HEK293 (cell line): ENCODE measurements at regions not wholly inside any gene's neighbourhood (a gene's known extent, or its start where the extent isn't known, plus 50 kb on each side); places are given as distances from the start of the nearest gene placed in this dataset.

Source experiments
- CTCF ChIA-PET: fragments of 350-600 bp; formaldehyde crosslinking; extraction: SDS; loops from one replicate; lab custom pipeline; 2021; ENCODE audit warnings: antibody characterized with exemption; lab: Yijun Ruan, JAX
- POLR2A ChIA-PET: fragments of 300-600 bp; formaldehyde crosslinking; extraction: SDS; loops from one replicate; lab custom pipeline; 2020; ENCODE audit warnings: antibody characterized with exemption, inconsistent platforms; lab: Yijun Ruan, JAX
- H3K27ac ChIP-seq: fragments of 200-500 bp; sonication (Bioruptor generic); 2 replicates; pipeline ENCODE4 v1.5.1; 2014; ENCODE audit warnings: low read depth, low read length, control low read depth, inconsistent platforms; ENCODE audit errors: extremely low read depth
- H3K36me3 ChIP-seq, 2 experiments: fragments of 200-500 bp in 1 of 2; sonication (Bioruptor generic) in 1 of 2; 1 replicate in 1 of 2; 2 replicates in 1 of 2; pipeline ENCODE4 v1.5.1; 2014 to 2017; ENCODE audit warnings: inconsistent platforms in 2 of 2, low read length in 2 of 2; ENCODE audit not compliant: control insufficient read depth in 2 of 2, insufficient read depth in 1 of 2
- H3K4me1 ChIP-seq: fragments of 200-500 bp; sonication (Bioruptor generic); 2 replicates; pipeline ENCODE4 v1.5.1; 2014; ENCODE audit warnings: mild to moderate bottlenecking, low read length, inconsistent platforms; ENCODE audit not compliant: control insufficient read depth, insufficient read depth
- H3K4me3 ChIP-seq: 2 replicates; pipeline ENCODE4 v1.5.1; 2011; ENCODE audit warnings: low read depth, mild to moderate bottlenecking, control low read depth, low read length, moderate library complexity
- H3K9me3 ChIP-seq: fragments of 200-500 bp; sonication (Bioruptor generic); 2 replicates; pipeline ENCODE4 v1.5.1; 2014; ENCODE audit warnings: low read depth, low read length, inconsistent platforms; ENCODE audit not compliant: control insufficient read depth, insufficient read depth
- HOXA7 ChIP-seq: sonication (generic); formaldehyde crosslinking; IDR thresholded peaks from 2 replicates; pipeline ENCODE4 v1.8.1; 2022; ENCODE audit warnings: missing genetic modification reagents, borderline replicate concordance
- KLF9 ChIP-seq: fragments of 450-650 bp; formaldehyde crosslinking; IDR thresholded peaks from 2 replicates; pipeline ENCODE4 v1.5.1; 2016; ENCODE audit warnings: missing biosample characterization, missing genetic modification characterization, low read depth
- OVOL3 ChIP-seq: fragments of 450-650 bp; formaldehyde crosslinking; IDR thresholded peaks from 2 replicates; pipeline ENCODE4 v1.5.1; 2016; ENCODE audit warnings: missing biosample characterization, missing genetic modification characterization
- PRDM1 ChIP-seq: fragments of 450-650 bp; formaldehyde crosslinking; IDR thresholded peaks from 2 replicates; pipeline ENCODE4; 2016; ENCODE audit warnings: missing biosample characterization, missing genetic modification characterization
- SCRT1 ChIP-seq: fragments of 450-650 bp; formaldehyde crosslinking; IDR thresholded peaks from 2 replicates; pipeline ENCODE4 v1.5.1; 2016; ENCODE audit warnings: missing biosample characterization, missing genetic modification characterization, borderline replicate concordance
- ZBTB8A ChIP-seq: fragments of 450-650 bp; formaldehyde crosslinking; IDR thresholded peaks from 2 replicates; pipeline ENCODE4 v1.5.1; 2016; ENCODE audit warnings: missing biosample characterization, missing genetic modification characterization
- ZNF121 ChIP-seq: fragments of 450-650 bp; formaldehyde crosslinking; IDR thresholded peaks from 2 replicates; pipeline ENCODE4 v1.5.1; 2016; ENCODE audit warnings: missing biosample characterization, missing genetic modification characterization
- ZNF133 ChIP-seq: fragments of 450-650 bp; formaldehyde crosslinking; IDR thresholded peaks from 2 replicates; pipeline ENCODE4 v1.5.1; 2016; ENCODE audit warnings: missing biosample characterization, missing genetic modification characterization
- ZNF155 ChIP-seq: fragments of 450-650 bp; formaldehyde crosslinking; IDR thresholded peaks from 2 replicates; pipeline ENCODE4 v1.5.1; 2016; ENCODE audit warnings: missing biosample characterization, missing genetic modification characterization
- ZNF16 ChIP-seq: fragments of 450-650 bp; formaldehyde crosslinking; IDR thresholded peaks from 2 replicates; pipeline ENCODE4 v1.5.1; 2016; ENCODE audit warnings: low read depth, missing biosample characterization, missing genetic modification characterization
- ZNF184 ChIP-seq: fragments of 450-650 bp; IDR thresholded peaks from 2 replicates; pipeline ENCODE4 v1.5.1; 2018; ENCODE audit warnings: missing biosample characterization, mild to moderate bottlenecking, missing genetic modification characterization
- ZNF211 ChIP-seq: fragments of 450-650 bp; formaldehyde crosslinking; IDR thresholded peaks from 2 replicates; pipeline ENCODE4 v1.5.1; 2016; ENCODE audit warnings: low read depth, missing biosample characterization, missing genetic modification characterization
- ZNF302 ChIP-seq: fragments of 450-650 bp; formaldehyde crosslinking; IDR thresholded peaks from 2 replicates; pipeline ENCODE4 v1.5.1; 2016; ENCODE audit warnings: missing biosample characterization, missing genetic modification characterization, low read depth
- ZNF335 ChIP-seq: fragments of 450-650 bp; formaldehyde crosslinking; conservative IDR thresholded peaks from 2 replicates; pipeline ENCODE4 v1.5.1; 2016; ENCODE audit warnings: missing biosample characterization, missing genetic modification characterization
- ZNF549 ChIP-seq: fragments of 450-650 bp; IDR thresholded peaks from 2 replicates; pipeline ENCODE4 v1.5.1; 2018; ENCODE audit warnings: missing biosample characterization, missing genetic modification characterization, mild to moderate bottlenecking, inconsistent platforms, moderate library complexity
- ZNF600 ChIP-seq: fragments of 450-650 bp; formaldehyde crosslinking; IDR thresholded peaks from 2 replicates; pipeline ENCODE4 v1.5.1; 2016; ENCODE audit warnings: missing biosample characterization, missing genetic modification characterization
- ZNF670 ChIP-seq: fragments of 450-650 bp; formaldehyde crosslinking; IDR thresholded peaks from 2 replicates; pipeline ENCODE4 v1.5.1; 2016; ENCODE audit warnings: missing biosample characterization, missing genetic modification characterization, low read depth
- ZNF777 ChIP-seq: fragments of 450-650 bp; formaldehyde crosslinking; IDR thresholded peaks from 2 replicates; pipeline ENCODE4 v1.5.1; 2017; ENCODE audit warnings: missing biosample characterization, missing genetic modification characterization, borderline replicate concordance
- ZXDB ChIP-seq: fragments of 450-650 bp; formaldehyde crosslinking; IDR thresholded peaks from 2 replicates; pipeline ENCODE4 v1.5.1; 2016; ENCODE audit warnings: missing biosample characterization, missing genetic modification characterization
- TF ChIP-seq, protein P1 (sequence below): fragments of 450-650 bp; formaldehyde crosslinking; IDR thresholded peaks from 2 replicates; pipeline ENCODE4 v1.5.1; 2016; ENCODE audit warnings: missing biosample characterization, missing genetic modification characterization
- TF ChIP-seq, protein P2 (sequence below): fragments of 450-650 bp; formaldehyde crosslinking; optimal IDR thresholded peaks from 2 replicates; pipeline ENCODE3; 2016; ENCODE audit warnings: missing biosample characterization, mild to moderate bottlenecking, missing genetic modification characterization
- TF ChIP-seq, protein P3 (sequence below): fragments of 450-650 bp; formaldehyde crosslinking; IDR thresholded peaks from 2 replicates; pipeline ENCODE4 v1.5.1; 2016; ENCODE audit warnings: missing biosample characterization, missing genetic modification characterization
- TF ChIP-seq, protein P4 (sequence below): fragments of 450-650 bp; formaldehyde crosslinking; IDR thresholded peaks from 2 replicates; pipeline ENCODE4 v1.5.1; 2016; ENCODE audit warnings: missing biosample characterization, missing genetic modification characterization

DNA sequence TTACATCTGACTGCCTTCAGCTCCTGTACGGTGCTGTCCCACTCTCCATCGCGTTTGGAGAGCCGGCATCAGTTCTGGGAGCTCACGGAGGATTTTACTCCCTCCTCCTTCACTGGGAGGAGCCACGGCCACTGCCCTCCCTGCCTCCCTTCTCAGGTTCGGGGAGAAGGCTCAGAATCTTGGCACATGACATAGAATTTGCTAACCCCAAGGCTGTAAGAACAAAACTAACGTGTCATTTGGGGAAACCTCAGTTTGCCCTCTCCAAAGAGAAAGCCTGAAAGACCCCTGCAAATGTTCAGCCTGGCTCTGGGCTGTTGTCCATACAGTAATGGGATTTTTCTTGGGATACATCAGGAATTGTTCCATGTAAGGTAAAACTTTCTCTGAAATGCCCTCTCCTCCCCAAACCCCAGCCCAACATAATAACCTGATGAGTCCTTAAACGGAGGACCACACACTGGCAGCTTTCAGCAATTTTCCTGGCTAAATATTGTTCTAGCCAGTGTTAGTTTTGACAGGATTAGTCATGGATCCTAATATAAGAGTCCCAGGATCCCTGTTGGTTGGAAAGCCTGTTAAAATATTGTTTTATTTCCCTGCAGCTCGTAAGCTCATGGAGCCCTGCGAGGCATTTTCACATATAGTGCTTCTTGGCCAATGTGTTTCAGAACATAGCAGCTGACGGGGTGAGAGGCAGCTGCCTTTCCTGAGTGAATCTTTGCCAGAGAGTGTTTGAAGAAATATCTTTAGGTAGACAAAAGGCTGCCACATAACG is 98.8 kb downstream of the RHOU start (continued):
- TF ChIP-seq HOXA7 (CRISPR knock-in tag) = no peak
- no peak for TF ChIP-seq PRDM1 (tag by site-specific recombination)
- no peak for TF ChIP-seq ZNF133 (tag by site-specific recombination)
- TF ChIP-seq ZNF777 (tag by site-specific recombination) = no peak
- TF ChIP-seq, protein P1, sequence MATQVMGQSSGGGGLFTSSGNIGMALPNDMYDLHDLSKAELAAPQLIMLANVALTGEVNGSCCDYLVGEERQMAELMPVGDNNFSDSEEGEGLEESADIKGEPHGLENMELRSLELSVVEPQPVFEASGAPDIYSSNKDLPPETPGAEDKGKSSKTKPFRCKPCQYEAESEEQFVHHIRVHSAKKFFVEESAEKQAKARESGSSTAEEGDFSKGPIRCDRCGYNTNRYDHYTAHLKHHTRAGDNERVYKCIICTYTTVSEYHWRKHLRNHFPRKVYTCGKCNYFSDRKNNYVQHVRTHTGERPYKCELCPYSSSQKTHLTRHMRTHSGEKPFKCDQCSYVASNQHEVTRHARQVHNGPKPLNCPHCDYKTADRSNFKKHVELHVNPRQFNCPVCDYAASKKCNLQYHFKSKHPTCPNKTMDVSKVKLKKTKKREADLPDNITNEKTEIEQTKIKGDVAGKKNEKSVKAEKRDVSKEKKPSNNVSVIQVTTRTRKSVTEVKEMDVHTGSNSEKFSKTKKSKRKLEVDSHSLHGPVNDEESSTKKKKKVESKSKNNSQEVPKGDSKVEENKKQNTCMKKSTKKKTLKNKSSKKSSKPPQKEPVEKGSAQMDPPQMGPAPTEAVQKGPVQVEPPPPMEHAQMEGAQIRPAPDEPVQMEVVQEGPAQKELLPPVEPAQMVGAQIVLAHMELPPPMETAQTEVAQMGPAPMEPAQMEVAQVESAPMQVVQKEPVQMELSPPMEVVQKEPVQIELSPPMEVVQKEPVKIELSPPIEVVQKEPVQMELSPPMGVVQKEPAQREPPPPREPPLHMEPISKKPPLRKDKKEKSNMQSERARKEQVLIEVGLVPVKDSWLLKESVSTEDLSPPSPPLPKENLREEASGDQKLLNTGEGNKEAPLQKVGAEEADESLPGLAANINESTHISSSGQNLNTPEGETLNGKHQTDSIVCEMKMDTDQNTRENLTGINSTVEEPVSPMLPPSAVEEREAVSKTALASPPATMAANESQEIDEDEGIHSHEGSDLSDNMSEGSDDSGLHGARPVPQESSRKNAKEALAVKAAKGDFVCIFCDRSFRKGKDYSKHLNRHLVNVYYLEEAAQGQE = no peak; the same call in 1 of the 2 replicates
- TF ChIP-seq, protein P2, sequence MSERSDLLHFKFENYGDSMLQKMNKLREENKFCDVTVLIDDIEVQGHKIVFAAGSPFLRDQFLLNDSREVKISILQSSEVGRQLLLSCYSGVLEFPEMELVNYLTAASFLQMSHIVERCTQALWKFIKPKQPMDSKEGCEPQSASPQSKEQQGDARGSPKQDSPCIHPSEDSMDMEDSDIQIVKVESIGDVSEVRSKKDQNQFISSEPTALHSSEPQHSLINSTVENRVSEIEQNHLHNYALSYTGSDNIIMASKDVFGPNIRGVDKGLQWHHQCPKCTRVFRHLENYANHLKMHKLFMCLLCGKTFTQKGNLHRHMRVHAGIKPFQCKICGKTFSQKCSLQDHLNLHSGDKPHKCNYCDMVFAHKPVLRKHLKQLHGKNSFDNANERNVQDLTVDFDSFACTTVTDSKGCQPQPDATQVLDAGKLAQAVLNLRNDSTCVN = peak; percentile 8
- no peak for TF ChIP-seq OVOL3 (tag by site-specific recombination)
- no peak for TF ChIP-seq ZNF549 (tag by site-specific recombination)
- TF ChIP-seq ZNF302 (tag by site-specific recombination) = no peak
- TF ChIP-seq ZNF670 (tag by site-specific recombination) = no peak
- TF ChIP-seq ZBTB8A (tag by site-specific recombination) = 0 out of 2 replicates have a peak, but pooled peaks have one; percentile 20
- TF ChIP-seq KLF9 (tag by site-specific recombination) = no peak
- no peak for TF ChIP-seq ZXDB
- TF ChIP-seq ZNF184 (tag by site-specific recombination) = peak; percentile 52; the same call in 1 of the 2 replicates

DNA sequence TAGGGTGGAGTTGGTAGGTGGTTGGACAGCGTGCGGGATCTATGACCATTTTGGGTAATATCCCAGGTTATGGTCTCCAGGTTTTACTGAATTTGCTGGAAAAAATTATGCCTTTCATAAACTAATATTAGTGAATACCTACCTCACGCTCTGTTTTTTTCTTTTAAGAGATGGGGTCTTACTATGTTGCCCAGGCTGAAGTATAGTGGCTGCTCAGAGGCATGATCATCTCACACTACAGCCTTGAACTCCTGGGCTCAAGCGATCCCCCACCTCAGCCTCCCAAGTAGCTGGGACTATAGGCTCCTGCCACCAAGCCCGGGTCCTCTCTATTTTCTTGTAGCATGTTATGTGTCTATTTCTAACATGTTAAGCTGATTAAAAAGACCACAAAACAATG is 100.2 kb downstream of the RHOU start:
- no peaks in the 10 kb centered on the region for H3K9me3 ChIP-seq
- H3K36me3 ChIP-seq = no peaks in the 10 kb centered on the region
- peaks cover 51% of the 10 kb centered on the region for H3K4me1 ChIP-seq
- CTCF ChIA-PET = interaction anchor here (0.6 kb wide), 2 partner anchors 31 to 273 kb away, joined by 3 read pairs; no protein-coding TSS in a partner anchor
- no peak overlapping the region for H3K27ac ChIP-seq
- POLR2A ChIA-PET = no interaction called here
- TF ChIP-seq ZNF121 (tag by site-specific recombination) (peak; percentile 92), ZNF155 (tag by site-specific recombination) (no peak)
- no peak overlapping the region for H3K4me3 ChIP-seq

DNA sequence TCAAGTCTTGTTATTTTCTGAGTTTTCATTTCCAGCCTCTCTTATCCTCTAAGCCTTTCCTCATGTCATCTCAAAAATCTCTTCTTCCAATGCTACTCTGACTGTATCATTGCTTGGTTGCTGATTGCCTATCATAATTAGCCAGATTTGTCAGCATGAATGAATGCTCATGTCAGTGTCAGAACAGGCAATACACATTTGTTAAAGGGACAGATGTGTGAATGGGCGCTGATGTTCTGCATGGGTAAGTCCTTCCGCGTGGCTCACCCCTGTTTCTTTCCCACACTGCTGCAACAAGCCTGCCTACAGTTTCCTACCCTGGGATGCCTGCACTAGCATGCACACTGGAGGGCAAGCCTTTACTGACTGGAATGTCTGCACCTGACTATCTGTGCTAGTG is 100.6 kb downstream of the RHOU start:
- no peak overlapping the region for H3K4me3 ChIP-seq
- H3K4me1 ChIP-seq = peaks cover 47% of the 10 kb centered on the region
- no peaks in the 10 kb centered on the region for H3K9me3 ChIP-seq
- no peak overlapping the region for H3K27ac ChIP-seq
- POLR2A ChIA-PET = no interaction called here
- no peaks in the 10 kb centered on the region for H3K36me3 ChIP-seq
- TF ChIP-seq SCRT1 (tag by site-specific recombination) = no peak
- no peak for TF ChIP-seq ZNF335 (tag by site-specific recombination)
- TF ChIP-seq, protein P3, sequence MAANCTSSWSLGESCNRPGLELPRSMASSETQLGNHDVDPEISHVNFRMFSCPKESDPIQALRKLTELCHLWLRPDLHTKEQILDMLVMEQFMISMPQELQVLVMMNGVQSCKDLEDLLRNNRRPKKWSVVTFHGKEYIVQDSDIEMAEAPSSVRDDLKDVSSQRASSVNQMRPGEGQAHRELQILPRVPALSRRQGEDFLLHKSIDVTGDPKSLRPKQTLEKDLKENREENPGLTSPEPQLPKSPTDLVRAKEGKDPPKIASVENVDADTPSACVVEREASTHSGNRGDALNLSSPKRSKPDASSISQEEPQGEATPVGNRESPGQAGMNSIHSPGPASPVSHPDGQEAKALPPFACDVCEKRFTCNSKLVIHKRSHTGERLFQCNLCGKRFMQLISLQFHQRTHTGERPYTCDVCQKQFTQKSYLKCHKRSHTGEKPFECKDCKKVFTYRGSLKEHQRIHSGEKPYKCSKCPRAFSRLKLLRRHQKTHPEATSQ (tag by site-specific recombination) = no peak
- TF ChIP-seq ZNF16 (tag by site-specific recombination) = no peak
- TF ChIP-seq, protein P4, sequence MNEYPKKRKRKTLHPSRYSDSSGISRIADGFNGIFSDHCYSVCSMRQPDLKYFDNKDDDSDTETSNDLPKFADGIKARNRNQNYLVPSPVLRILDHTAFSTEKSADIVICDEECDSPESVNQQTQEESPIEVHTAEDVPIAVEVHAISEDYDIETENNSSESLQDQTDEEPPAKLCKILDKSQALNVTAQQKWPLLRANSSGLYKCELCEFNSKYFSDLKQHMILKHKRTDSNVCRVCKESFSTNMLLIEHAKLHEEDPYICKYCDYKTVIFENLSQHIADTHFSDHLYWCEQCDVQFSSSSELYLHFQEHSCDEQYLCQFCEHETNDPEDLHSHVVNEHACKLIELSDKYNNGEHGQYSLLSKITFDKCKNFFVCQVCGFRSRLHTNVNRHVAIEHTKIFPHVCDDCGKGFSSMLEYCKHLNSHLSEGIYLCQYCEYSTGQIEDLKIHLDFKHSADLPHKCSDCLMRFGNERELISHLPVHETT (tag by site-specific recombination) = no peak
- TF ChIP-seq ZNF600 (tag by site-specific recombination) = 0 out of 2 replicates have a peak, but pooled peaks have one; percentile 8
- no peak for TF ChIP-seq ZNF211
- CTCF ChIA-PET = interaction anchor here (0.6 to 1.0 kb wide), 4 partner anchors 31 to 395 kb away, joined by 3 to 5 read pairs (median 3); no protein-coding TSS in a partner anchor
